ENCODE measurements at regions not wholly inside any gene's neighbourhood (a gene's known extent, or its start where the extent isn't known, plus 50 kb on each side); places are given as distances from the start of the nearest gene placed in this dataset.

DNA sequence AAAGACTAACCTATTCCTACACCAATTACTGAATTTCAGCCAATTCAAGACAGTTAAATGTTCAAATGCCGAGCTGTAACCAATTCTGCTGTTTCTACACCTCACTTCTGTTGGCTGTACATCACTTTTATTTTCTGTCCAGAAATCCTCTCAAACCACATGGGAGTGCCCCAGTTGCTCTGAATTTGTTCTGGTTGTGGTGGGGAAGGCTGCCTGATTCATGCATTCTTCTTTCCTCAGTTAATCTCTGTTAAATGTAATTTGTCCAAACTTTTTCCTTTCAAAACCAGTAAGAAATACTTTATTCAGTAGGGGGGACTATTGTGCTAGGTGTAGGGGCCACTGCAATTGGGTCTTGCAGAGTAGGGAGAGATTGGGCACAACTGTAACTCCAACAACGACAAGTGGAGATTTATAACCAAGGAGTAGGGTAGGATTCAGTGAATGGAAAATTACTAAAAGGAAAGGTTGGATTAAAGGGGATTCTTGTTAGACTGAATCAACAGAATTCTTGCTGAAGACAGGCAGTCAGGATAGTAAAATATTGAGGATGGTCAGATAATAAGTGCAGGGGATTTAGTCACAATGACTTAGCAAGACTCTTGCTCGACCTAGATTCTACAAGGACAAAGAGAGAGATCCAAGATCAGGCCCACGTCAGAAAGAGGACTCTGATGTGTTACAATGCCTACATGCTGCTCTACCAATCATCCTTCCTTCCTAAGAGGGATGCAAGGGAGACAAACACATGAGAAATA lies 593.5 kb upstream of the FAT3 start:
- 83% methylated on average over 3 of the region's 4 CpGs for WGBS (ENCODE audit: insufficient coverage)
- no peak overlapping the region for H3K27ac ChIP-seq (ENCODE audit: insufficient read depth in 1 of 2, low read depth in 1 of 2, low read length in 2 of 2, poor library complexity in 1 of 2, severe bottlenecking in 2 of 2)
- H3K36me3 ChIP-seq (ENCODE audit: control insufficient read depth in 4 of 4, insufficient read depth in 4 of 4, low read length in 3 of 4), result no peaks in the 10 kb centered on the region
- H3K4me3 ChIP-seq (ENCODE audit: control insufficient read depth in 1 of 7, extremely low read depth in 1 of 7, insufficient read depth in 4 of 7, low read depth in 2 of 7, low read length in 6 of 7), result no peak overlapping the region
- no peaks in the 10 kb centered on the region for H3K9me3 ChIP-seq (ENCODE audit: control extremely low read depth in 1 of 5, control insufficient read depth in 4 of 5, insufficient read depth in 2 of 5, low read depth in 1 of 5, low read length in 4 of 5)
- POLR2A ChIA-PET, result no interaction called here
- no peaks in the 10 kb centered on the region for H3K27me3 ChIP-seq (replicated peaks in 2 of 5; ENCODE audit: control insufficient read depth in 4 of 5, insufficient read depth in 5 of 5, low read length in 4 of 5)
- no peak for DNase-seq
- CTCF ChIA-PET, result no interaction called here
- H3K4me1 ChIP-seq (ENCODE audit: control extremely low read depth in 1 of 4, control insufficient read depth in 4 of 4, insufficient read depth in 4 of 4, low read length in 3 of 4), result no peaks in the 10 kb centered on the region

DNA sequence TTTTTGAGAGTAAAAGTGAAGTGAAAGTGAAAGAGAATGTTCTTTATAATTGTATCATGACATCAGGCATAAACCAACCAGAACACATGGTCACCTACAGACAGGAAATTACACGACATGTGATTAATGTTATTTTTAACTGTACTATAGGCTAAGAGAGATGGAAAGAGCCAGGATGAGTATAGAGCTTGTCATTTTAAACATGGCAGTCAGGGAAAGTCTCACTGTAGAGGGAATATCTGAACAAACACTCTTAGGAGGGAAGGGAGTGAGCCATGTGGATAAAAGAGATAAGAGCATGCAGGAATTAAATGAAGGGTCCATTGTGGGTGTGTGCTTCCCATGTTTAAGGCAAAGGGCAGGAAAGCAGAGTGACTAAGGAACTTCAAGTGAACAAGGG lies 599.1 kb upstream of the FAT3 start:
- WGBS (ENCODE audit: insufficient coverage), result 40% methylated on average over 1 of the region's 1 CpG

DNA sequence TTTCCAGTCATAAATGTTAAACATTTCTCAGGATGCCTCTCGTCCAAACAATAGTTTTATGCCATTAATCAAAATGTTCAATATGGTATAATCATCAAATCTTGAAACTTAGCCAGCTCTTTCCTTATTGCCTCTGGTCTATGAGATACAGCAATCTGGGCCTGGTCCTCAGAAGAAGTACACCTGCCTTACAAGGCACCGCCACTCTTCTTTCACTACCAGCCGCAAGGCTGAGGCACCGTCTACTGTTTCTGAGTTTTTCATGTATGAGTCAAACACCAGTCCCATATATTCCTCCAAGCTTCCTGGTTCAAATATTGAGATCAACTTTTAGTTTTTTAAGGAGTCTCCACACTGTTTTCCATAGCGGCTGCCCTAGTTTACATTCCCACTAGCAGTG lies 600.6 kb upstream of the FAT3 start:
- Histone ChIP-seq H3K4me1 (ENCODE audit: control extremely low read depth in 1 of 4, control insufficient read depth in 4 of 4, insufficient read depth in 4 of 4, low read length in 3 of 4) (no peaks in the 10 kb centered on the region), H3K27me3 (replicated peaks in 2 of 5; ENCODE audit: control insufficient read depth in 4 of 5, insufficient read depth in 5 of 5, low read length in 4 of 5) (no peaks in the 10 kb centered on the region), H3K4me3 (ENCODE audit: control insufficient read depth in 1 of 7, extremely low read depth in 1 of 7, insufficient read depth in 4 of 7, low read depth in 2 of 7, low read length in 6 of 7) (no peak overlapping the region), H3K27ac (ENCODE audit: insufficient read depth in 1 of 2, low read depth in 1 of 2, low read length in 2 of 2, poor library complexity in 1 of 2, severe bottlenecking in 2 of 2) (no peak overlapping the region), H3K36me3 (ENCODE audit: control insufficient read depth in 4 of 4, insufficient read depth in 4 of 4, low read length in 3 of 4) (no peaks in the 10 kb centered on the region), H3K9me3 (ENCODE audit: control extremely low read depth in 1 of 5, control insufficient read depth in 4 of 5, insufficient read depth in 2 of 5, low read depth in 1 of 5, low read length in 4 of 5) (no peaks in the 10 kb centered on the region)
- CTCF ChIA-PET, result no interaction called here
- DNase-seq, result no peak
- POLR2A ChIA-PET, result no interaction called here
- 90% methylated on average over 3 of the region's 5 CpGs for WGBS (ENCODE audit: insufficient coverage)

More for the DNA sequence above, 599.1 kb upstream of the FAT3 start:
- Histone ChIP-seq H3K9me3 (ENCODE audit: control extremely low read depth in 1 of 5, control insufficient read depth in 4 of 5, insufficient read depth in 2 of 5, low read depth in 1 of 5, low read length in 4 of 5) (no peaks in the 10 kb centered on the region), H3K36me3 (ENCODE audit: control insufficient read depth in 4 of 4, insufficient read depth in 4 of 4, low read length in 3 of 4) (no peaks in the 10 kb centered on the region), H3K4me3 (ENCODE audit: control insufficient read depth in 1 of 7, extremely low read depth in 1 of 7, insufficient read depth in 4 of 7, low read depth in 2 of 7, low read length in 6 of 7) (no peak overlapping the region), H3K27ac (ENCODE audit: insufficient read depth in 1 of 2, low read depth in 1 of 2, low read length in 2 of 2, poor library complexity in 1 of 2, severe bottlenecking in 2 of 2) (no peak overlapping the region), H3K4me1 (ENCODE audit: control extremely low read depth in 1 of 4, control insufficient read depth in 4 of 4, insufficient read depth in 4 of 4, low read length in 3 of 4) (no peaks in the 10 kb centered on the region), H3K27me3 (replicated peaks in 2 of 5; ENCODE audit: control insufficient read depth in 4 of 5, insufficient read depth in 5 of 5, low read length in 4 of 5) (no peaks in the 10 kb centered on the region)
- POLR2A ChIA-PET, result no interaction called here
- CTCF ChIA-PET, result no interaction called here
- DNase-seq, result no peak

DNA sequence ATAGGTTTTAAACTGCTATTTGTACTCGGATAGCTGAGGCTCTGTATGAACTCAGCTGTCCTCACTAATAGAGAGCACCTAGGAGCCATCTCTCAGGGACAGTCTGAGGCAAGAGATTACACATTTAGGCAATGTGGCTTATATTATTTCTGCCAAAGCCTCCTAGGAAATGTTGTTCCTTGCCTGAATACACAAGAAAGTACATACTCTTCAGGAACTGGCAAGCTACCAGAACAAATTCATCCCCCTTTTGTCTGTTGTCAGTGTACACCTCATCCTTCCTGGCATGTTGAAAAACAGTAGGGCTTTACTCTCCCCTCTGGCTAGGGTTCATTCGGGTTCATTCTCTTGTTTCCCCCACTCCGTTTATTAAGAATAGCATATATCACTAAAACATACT lies 615.9 kb upstream of the FAT3 start:
- no peak overlapping the region for H3K27ac ChIP-seq (ENCODE audit: insufficient read depth in 1 of 2, low read depth in 1 of 2, low read length in 2 of 2, poor library complexity in 1 of 2, severe bottlenecking in 2 of 2)
- no peak for DNase-seq
- no peaks in the 10 kb centered on the region for H3K36me3 ChIP-seq (ENCODE audit: control insufficient read depth in 4 of 4, insufficient read depth in 4 of 4, low read length in 3 of 4)
- no peaks in the 10 kb centered on the region for H3K9me3 ChIP-seq (ENCODE audit: control extremely low read depth in 1 of 5, control insufficient read depth in 4 of 5, insufficient read depth in 2 of 5, low read depth in 1 of 5, low read length in 4 of 5)
- no peaks in the 10 kb centered on the region for H3K27me3 ChIP-seq (replicated peaks in 2 of 5; ENCODE audit: control insufficient read depth in 4 of 5, insufficient read depth in 5 of 5, low read length in 4 of 5)
- H3K4me1 ChIP-seq (ENCODE audit: control extremely low read depth in 1 of 4, control insufficient read depth in 4 of 4, insufficient read depth in 4 of 4, low read length in 3 of 4), result no peaks in the 10 kb centered on the region
- ChIA-PET CTCF (no interaction called here), POLR2A (no interaction called here)
- H3K4me3 ChIP-seq (ENCODE audit: control insufficient read depth in 1 of 7, extremely low read depth in 1 of 7, insufficient read depth in 4 of 7, low read depth in 2 of 7, low read length in 6 of 7), result no peak overlapping the region
- 83% methylated on average over 2 of the region's 3 CpGs for WGBS (ENCODE audit: insufficient coverage)

DNA sequence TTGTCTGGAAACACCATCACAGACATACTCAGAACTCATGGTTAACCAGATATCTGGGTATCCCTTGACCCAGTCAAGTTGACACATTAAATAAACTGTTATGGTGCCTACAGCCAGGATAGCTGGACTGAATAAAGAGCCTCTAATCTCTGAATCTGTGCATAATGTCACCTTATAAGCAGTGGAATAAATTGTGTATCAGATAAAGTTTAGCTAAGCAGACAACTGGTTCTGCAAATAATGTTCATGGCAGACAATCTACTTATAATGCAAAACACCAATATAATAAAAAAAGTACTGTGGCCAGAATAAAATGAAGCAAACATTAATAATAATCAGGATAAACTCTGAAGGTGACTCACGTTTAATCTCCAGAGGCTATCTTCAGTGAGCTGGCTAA lies 628.5 kb upstream of the FAT3 start:
- no CpG with 5 or more reads among the region's 1 CpG for WGBS (ENCODE audit: insufficient coverage)
- no peaks in the 10 kb centered on the region for H3K27me3 ChIP-seq (replicated peaks in 2 of 5; ENCODE audit: control insufficient read depth in 4 of 5, insufficient read depth in 5 of 5, low read length in 4 of 5)
- DNase-seq, result no peak
- H3K36me3 ChIP-seq (ENCODE audit: control insufficient read depth in 4 of 4, insufficient read depth in 4 of 4, low read length in 3 of 4), result no peaks in the 10 kb centered on the region
- POLR2A ChIA-PET, result no interaction called here
- CTCF ChIA-PET, result no interaction called here
- peaks cover 0 to 9% (median 2%) of the 10 kb centered on the region in 5 experiments for H3K9me3 ChIP-seq (ENCODE audit: control extremely low read depth in 1 of 5, control insufficient read depth in 4 of 5, insufficient read depth in 2 of 5, low read depth in 1 of 5, low read length in 4 of 5)
- H3K4me1 ChIP-seq (ENCODE audit: control extremely low read depth in 1 of 4, control insufficient read depth in 4 of 4, insufficient read depth in 4 of 4, low read length in 3 of 4), result no peaks in the 10 kb centered on the region
- no peak overlapping the region for H3K27ac ChIP-seq (ENCODE audit: insufficient read depth in 1 of 2, low read depth in 1 of 2, low read length in 2 of 2, poor library complexity in 1 of 2, severe bottlenecking in 2 of 2)
- no peak overlapping the region for H3K4me3 ChIP-seq (ENCODE audit: control insufficient read depth in 1 of 7, extremely low read depth in 1 of 7, insufficient read depth in 4 of 7, low read depth in 2 of 7, low read length in 6 of 7)

DNA sequence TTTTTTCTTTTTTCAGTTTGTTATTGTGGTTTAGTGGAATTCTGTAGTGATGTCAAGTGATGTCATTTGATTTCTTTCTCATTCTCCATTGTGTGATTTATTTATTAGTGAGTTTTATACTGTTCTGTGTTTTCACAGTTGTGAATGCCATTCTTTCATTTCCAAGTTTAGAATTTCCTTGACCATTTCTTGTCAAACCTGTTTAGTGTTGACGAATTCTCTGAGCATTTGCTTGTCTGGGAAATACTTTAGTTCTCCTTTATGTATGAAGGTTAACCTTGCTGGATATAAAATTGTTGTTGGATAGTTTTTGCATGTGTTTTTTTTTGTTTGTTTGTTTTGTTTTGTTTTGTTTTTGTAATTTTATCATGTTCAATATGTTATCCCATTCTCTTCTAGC lies 633.6 kb upstream of the FAT3 start:
- peaks cover 0 to 9% (median 2%) of the 10 kb centered on the region in 5 experiments for H3K9me3 ChIP-seq (ENCODE audit: control extremely low read depth in 1 of 5, control insufficient read depth in 4 of 5, insufficient read depth in 2 of 5, low read depth in 1 of 5, low read length in 4 of 5)
- no CpG with 5 or more reads among the region's 1 CpG for WGBS (ENCODE audit: insufficient coverage)
- H3K4me1 ChIP-seq (ENCODE audit: control extremely low read depth in 1 of 4, control insufficient read depth in 4 of 4, insufficient read depth in 4 of 4, low read length in 3 of 4), result no peaks in the 10 kb centered on the region
- no peak overlapping the region for H3K4me3 ChIP-seq (ENCODE audit: control insufficient read depth in 1 of 7, extremely low read depth in 1 of 7, insufficient read depth in 4 of 7, low read depth in 2 of 7, low read length in 6 of 7)
- POLR2A ChIA-PET, result no interaction called here
- no peak for DNase-seq
- no peaks in the 10 kb centered on the region for H3K27me3 ChIP-seq (replicated peaks in 2 of 5; ENCODE audit: control insufficient read depth in 4 of 5, insufficient read depth in 5 of 5, low read length in 4 of 5)
- H3K27ac ChIP-seq (ENCODE audit: insufficient read depth in 1 of 2, low read depth in 1 of 2, low read length in 2 of 2, poor library complexity in 1 of 2, severe bottlenecking in 2 of 2), result no peak overlapping the region
- CTCF ChIA-PET, result no interaction called here
- H3K36me3 ChIP-seq (ENCODE audit: control insufficient read depth in 4 of 4, insufficient read depth in 4 of 4, low read length in 3 of 4), result no peaks in the 10 kb centered on the region

DNA sequence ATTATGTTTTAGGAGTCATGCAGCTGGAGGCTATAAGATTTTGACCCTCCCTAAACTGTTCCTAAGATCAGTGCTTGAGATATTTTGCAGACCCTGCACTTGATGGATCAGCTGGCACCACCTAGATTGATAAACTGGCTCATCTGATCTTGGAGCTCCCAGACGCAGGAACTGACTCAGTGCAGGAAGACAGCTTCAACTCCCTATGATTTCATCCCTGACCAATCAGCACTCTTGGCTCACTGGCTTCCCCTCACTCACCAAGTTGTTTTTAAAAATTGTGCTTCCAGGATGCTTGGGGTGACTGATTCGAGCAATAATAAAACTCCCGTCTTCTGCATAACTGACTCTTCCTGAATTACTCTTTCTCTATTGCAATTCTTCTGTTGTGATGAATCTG lies 637.5 kb upstream of the FAT3 start:
- peaks cover 0 to 5% (median under 1%) of the 10 kb centered on the region in 5 experiments for H3K9me3 ChIP-seq (ENCODE audit: control extremely low read depth in 1 of 5, control insufficient read depth in 4 of 5, insufficient read depth in 2 of 5, low read depth in 1 of 5, low read length in 4 of 5)
- WGBS (ENCODE audit: insufficient coverage), result 89% methylated on average over 3 of the region's 3 CpGs
- H3K27ac ChIP-seq (ENCODE audit: insufficient read depth in 1 of 2, low read depth in 1 of 2, low read length in 2 of 2, poor library complexity in 1 of 2, severe bottlenecking in 2 of 2), result no peak overlapping the region
- DNase-seq, result no peak
- ChIA-PET POLR2A (interaction anchor here (0.6 kb wide), 1 partner anchor 472 kb away, joined by 3 read pairs; no protein-coding TSS in a partner anchor), CTCF (no interaction called here)
- H3K27me3 ChIP-seq (replicated peaks in 2 of 5; ENCODE audit: control insufficient read depth in 4 of 5, insufficient read depth in 5 of 5, low read length in 4 of 5), result no peaks in the 10 kb centered on the region
- H3K4me3 ChIP-seq (ENCODE audit: control insufficient read depth in 1 of 7, extremely low read depth in 1 of 7, insufficient read depth in 4 of 7, low read depth in 2 of 7, low read length in 6 of 7), result no peak overlapping the region
- no peaks in the 10 kb centered on the region for H3K36me3 ChIP-seq (ENCODE audit: control insufficient read depth in 4 of 4, insufficient read depth in 4 of 4, low read length in 3 of 4)
- H3K4me1 ChIP-seq (ENCODE audit: control extremely low read depth in 1 of 4, control insufficient read depth in 4 of 4, insufficient read depth in 4 of 4, low read length in 3 of 4), result no peaks in the 10 kb centered on the region
